SK-N-MC (cell line): ENCODE measurements at regions not wholly inside any gene's neighbourhood (a gene's known extent, or its start where the extent isn't known, plus 50 kb on each side); places are given as distances from the start of the nearest gene placed in this dataset.

Experiments
- EZH2 ChIP-seq: fragments of 200-600 bp; sonication (generic); IDR thresholded peaks from one replicate; pipeline ENCODE4 v1.6.1; 2017; ENCODE audit warnings: antibody characterized with exemption
- FOXP2 ChIP-seq: optimal IDR thresholded peaks from 2 replicates; pipeline ENCODE3; 2011; ENCODE audit warnings: mild to moderate bottlenecking, moderate library complexity; ENCODE audit not compliant: insufficient read depth; ENCODE audit errors: extremely low read length, control extremely low read depth
- POLR2AphosphoS5 ChIP-seq: IDR thresholded peaks from 2 replicates; pipeline ENCODE4 v1.6.1; 2012; ENCODE audit warnings: mild to moderate bottlenecking, low read depth, low read length, borderline replicate concordance

DNA sequence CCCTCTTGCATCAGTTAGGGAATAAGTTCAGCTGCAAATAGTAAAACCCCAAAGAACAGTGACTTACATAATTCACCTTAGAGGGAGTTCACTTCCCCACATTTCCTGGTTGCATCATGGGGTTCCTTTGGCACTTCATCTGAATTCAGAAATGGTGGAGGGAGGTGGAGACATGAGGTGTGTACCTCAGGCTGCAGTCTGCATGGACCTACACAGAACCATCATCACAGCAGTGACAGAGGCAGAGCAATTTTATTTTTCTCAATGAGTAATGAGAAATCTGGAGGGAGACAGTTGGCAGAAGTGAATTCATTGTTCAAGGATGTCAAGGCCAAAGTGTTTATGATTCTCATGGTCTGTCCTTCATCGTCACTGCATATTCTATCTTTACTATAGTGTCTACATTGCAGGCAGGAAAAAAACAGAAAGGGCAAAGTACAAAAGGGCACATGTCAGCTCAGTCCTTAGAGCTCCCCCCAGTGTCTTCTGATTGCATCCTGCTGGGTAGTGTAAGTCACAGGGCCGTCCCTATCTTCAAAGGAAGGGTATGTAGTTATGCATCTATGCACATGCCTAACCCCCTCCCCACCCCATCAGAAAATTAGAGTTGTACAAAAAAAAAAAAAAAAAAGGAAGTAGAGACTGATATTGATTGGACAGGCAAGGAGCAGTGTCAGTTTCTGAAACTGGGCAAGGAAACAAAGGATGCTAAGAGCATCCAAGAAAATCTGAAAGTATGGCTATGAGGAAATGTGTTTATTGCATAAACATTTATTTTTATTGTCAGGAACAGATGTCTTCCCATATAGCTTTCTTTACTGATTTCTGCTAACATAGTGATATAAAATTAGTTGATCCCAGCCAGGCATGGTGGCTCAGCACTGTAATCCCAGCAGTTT lies 132.7 kb upstream of the APC start:
- no peak for TF ChIP-seq EZH2
- TF ChIP-seq POLR2AphosphoS5: no peak
- no peak for TF ChIP-seq FOXP2
